HEK293 (cell line): ENCODE measurements at regions not wholly inside any gene's neighbourhood (a gene's known extent, or its start where the extent isn't known, plus 50 kb on each side); places are given as distances from the start of the nearest gene placed in this dataset.

Source experiments
- ZFP37 ChIP-seq: fragments of 450-650 bp; formaldehyde crosslinking; IDR thresholded peaks from 2 replicates; pipeline ENCODE4 v1.5.1; 2016; ENCODE audit warnings: missing biosample characterization, missing genetic modification characterization
- ZNF239 ChIP-seq: fragments of 450-650 bp; formaldehyde crosslinking; IDR thresholded peaks from 2 replicates; pipeline ENCODE4 v1.5.1; 2016; ENCODE audit warnings: missing biosample characterization, missing genetic modification characterization
- ZNF416 ChIP-seq: fragments of 450-650 bp; formaldehyde crosslinking; IDR thresholded peaks from 2 replicates; pipeline ENCODE4 v1.5.1; 2016; ENCODE audit warnings: missing biosample characterization, missing genetic modification characterization
- ZNF518A ChIP-seq: fragments of 450-650 bp; formaldehyde crosslinking; conservative IDR thresholded peaks from 2 replicates; pipeline ENCODE4 v1.5.1; 2016; ENCODE audit warnings: low read depth, missing biosample characterization, missing genetic modification characterization
- ZNF521 ChIP-seq: fragments of 450-650 bp; formaldehyde crosslinking; IDR thresholded peaks from 2 replicates; pipeline ENCODE4 v1.5.1; 2017; ENCODE audit warnings: missing biosample characterization, mild to moderate bottlenecking, missing genetic modification characterization
- ZNF626 ChIP-seq: fragments of 450-650 bp; sonication (Bioruptor Pico); formaldehyde crosslinking; IDR thresholded peaks from 2 replicates; pipeline ENCODE4 v1.5.1; 2018; ENCODE audit warnings: missing biosample characterization, missing genetic modification characterization, inconsistent platforms
- TF ChIP-seq, protein P1 (sequence below): fragments of 450-650 bp; formaldehyde crosslinking; IDR thresholded peaks from 2 replicates; pipeline ENCODE4 v1.5.1; 2016; ENCODE audit warnings: missing biosample characterization, missing genetic modification characterization, borderline replicate concordance
- TF ChIP-seq, protein P2 (sequence below): fragments of 450-650 bp; IDR thresholded peaks from 2 replicates; pipeline ENCODE4 v1.5.1; 2018; ENCODE audit warnings: missing biosample characterization, missing genetic modification characterization
- TF ChIP-seq, protein P3 (sequence below): fragments of 450-650 bp; formaldehyde crosslinking; IDR thresholded peaks from 2 replicates; pipeline ENCODE4 v1.5.1; 2017; ENCODE audit warnings: missing biosample characterization, missing genetic modification characterization

GRCh38 chrX:110951472-110952269, 144.3 kb upstream of the PAK3 start (continued):
- TF ChIP-seq, protein P1, sequence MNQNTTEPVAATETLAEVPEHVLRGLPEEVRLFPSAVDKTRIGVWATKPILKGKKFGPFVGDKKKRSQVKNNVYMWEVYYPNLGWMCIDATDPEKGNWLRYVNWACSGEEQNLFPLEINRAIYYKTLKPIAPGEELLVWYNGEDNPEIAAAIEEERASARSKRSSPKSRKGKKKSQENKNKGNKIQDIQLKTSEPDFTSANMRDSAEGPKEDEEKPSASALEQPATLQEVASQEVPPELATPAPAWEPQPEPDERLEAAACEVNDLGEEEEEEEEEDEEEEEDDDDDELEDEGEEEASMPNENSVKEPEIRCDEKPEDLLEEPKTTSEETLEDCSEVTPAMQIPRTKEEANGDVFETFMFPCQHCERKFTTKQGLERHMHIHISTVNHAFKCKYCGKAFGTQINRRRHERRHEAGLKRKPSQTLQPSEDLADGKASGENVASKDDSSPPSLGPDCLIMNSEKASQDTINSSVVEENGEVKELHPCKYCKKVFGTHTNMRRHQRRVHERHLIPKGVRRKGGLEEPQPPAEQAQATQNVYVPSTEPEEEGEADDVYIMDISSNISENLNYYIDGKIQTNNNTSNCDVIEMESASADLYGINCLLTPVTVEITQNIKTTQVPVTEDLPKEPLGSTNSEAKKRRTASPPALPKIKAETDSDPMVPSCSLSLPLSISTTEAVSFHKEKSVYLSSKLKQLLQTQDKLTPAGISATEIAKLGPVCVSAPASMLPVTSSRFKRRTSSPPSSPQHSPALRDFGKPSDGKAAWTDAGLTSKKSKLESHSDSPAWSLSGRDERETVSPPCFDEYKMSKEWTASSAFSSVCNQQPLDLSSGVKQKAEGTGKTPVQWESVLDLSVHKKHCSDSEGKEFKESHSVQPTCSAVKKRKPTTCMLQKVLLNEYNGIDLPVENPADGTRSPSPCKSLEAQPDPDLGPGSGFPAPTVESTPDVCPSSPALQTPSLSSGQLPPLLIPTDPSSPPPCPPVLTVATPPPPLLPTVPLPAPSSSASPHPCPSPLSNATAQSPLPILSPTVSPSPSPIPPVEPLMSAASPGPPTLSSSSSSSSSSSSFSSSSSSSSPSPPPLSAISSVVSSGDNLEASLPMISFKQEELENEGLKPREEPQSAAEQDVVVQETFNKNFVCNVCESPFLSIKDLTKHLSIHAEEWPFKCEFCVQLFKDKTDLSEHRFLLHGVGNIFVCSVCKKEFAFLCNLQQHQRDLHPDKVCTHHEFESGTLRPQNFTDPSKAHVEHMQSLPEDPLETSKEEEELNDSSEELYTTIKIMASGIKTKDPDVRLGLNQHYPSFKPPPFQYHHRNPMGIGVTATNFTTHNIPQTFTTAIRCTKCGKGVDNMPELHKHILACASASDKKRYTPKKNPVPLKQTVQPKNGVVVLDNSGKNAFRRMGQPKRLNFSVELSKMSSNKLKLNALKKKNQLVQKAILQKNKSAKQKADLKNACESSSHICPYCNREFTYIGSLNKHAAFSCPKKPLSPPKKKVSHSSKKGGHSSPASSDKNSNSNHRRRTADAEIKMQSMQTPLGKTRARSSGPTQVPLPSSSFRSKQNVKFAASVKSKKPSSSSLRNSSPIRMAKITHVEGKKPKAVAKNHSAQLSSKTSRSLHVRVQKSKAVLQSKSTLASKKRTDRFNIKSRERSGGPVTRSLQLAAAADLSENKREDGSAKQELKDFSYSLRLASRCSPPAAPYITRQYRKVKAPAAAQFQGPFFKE: no peak
- TF ChIP-seq ZNF521 (tag by site-specific recombination) (no peak), ZFP37 (tag by site-specific recombination) (no peak), ZNF239 (tag by site-specific recombination) (no peak), ZNF518A (tag by site-specific recombination) (no peak), ZNF626 (tag by site-specific recombination) (no peak), ZNF416 (tag by site-specific recombination) (no peak)
- TF ChIP-seq, protein P2, sequence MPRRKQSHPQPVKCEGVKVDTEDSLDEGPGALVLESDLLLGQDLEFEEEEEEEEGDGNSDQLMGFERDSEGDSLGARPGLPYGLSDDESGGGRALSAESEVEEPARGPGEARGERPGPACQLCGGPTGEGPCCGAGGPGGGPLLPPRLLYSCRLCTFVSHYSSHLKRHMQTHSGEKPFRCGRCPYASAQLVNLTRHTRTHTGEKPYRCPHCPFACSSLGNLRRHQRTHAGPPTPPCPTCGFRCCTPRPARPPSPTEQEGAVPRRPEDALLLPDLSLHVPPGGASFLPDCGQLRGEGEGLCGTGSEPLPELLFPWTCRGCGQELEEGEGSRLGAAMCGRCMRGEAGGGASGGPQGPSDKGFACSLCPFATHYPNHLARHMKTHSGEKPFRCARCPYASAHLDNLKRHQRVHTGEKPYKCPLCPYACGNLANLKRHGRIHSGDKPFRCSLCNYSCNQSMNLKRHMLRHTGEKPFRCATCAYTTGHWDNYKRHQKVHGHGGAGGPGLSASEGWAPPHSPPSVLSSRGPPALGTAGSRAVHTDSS (tag by site-specific recombination): no peak
- TF ChIP-seq, protein P3, sequence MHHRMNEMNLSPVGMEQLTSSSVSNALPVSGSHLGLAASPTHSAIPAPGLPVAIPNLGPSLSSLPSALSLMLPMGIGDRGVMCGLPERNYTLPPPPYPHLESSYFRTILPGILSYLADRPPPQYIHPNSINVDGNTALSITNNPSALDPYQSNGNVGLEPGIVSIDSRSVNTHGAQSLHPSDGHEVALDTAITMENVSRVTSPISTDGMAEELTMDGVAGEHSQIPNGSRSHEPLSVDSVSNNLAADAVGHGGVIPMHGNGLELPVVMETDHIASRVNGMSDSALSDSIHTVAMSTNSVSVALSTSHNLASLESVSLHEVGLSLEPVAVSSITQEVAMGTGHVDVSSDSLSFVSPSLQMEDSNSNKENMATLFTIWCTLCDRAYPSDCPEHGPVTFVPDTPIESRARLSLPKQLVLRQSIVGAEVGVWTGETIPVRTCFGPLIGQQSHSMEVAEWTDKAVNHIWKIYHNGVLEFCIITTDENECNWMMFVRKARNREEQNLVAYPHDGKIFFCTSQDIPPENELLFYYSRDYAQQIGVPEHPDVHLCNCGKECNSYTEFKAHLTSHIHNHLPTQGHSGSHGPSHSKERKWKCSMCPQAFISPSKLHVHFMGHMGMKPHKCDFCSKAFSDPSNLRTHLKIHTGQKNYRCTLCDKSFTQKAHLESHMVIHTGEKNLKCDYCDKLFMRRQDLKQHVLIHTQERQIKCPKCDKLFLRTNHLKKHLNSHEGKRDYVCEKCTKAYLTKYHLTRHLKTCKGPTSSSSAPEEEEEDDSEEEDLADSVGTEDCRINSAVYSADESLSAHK: no peak
